ENCODE measurements at regions not wholly inside any gene's neighbourhood (a gene's known extent, or its start where the extent isn't known, plus 50 kb on each side); places are given as distances from the start of the nearest gene placed in this dataset.

DNA sequence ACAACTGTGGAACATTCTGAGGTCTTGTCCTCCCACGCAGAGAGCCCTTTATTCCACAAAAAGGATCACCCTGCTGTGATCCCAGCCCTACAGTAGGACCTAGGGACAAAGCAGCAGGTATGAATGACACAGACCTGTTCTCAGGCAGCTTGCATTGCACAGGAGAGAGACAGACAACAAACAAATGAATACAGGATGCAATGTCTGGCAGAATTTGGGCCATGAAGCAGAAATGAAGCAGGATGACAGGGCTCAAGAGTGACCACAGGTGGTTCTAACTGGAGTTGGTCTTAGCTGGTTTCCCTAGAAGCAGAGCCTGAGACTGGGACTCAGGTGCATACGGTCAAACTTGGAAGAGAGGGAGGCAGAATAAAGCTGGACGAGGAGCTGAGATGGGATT lies 388.8 kb downstream of the CDK5RAP2 start:
- no peaks in the 10 kb centered on the region for H3K27me3 ChIP-seq (ENCODE audit: control insufficient read depth, insufficient read depth, low read length)
- ChIA-PET POLR2A (no interaction called here), CTCF (no interaction called here)
- no peaks in the 10 kb centered on the region for H3K4me1 ChIP-seq (ENCODE audit: control insufficient read depth, insufficient read depth, low read length)
- DNase-seq (ENCODE audit: low read depth, low spot score) (no peak), ATAC-seq (no peak)
- intact Hi-C loops (cut with micrococcal nuclease; ENCODE audit: unreplicated experiment): no loop called here
- no peaks in the 10 kb centered on the region for H3K9me3 ChIP-seq (ENCODE audit: control insufficient read depth, insufficient read depth, low read depth, low read length)
- H3K36me3 ChIP-seq (ENCODE audit: control insufficient read depth, insufficient read depth, low read length): no peaks in the 10 kb centered on the region
- no peak overlapping the region for H3K4me3 ChIP-seq (ENCODE audit: low read depth in 2 of 2, low read length in 2 of 2)
- H3K27ac ChIP-seq (ENCODE audit: low read length): no peak overlapping the region
- no TSS peak for BruUV-seq (replicated peaks)
- TF ChIP-seq SIN3A (IDR thresholded peaks at IDR 0.05; ENCODE audit: borderline replicate concordance, insufficient read depth, low read depth, low read length) (no peak), CTCF (IDR thresholded peaks at IDR 0.05) (no peak), TCF7L2 (IDR thresholded peaks at IDR 0.05; ENCODE audit: low read depth, low read length) (no peak), POLR2AphosphoS5 (IDR thresholded peaks at IDR 0.05; ENCODE audit: low read depth, low read length) (no peak)
- TF ChIP-seq, protein P1, sequence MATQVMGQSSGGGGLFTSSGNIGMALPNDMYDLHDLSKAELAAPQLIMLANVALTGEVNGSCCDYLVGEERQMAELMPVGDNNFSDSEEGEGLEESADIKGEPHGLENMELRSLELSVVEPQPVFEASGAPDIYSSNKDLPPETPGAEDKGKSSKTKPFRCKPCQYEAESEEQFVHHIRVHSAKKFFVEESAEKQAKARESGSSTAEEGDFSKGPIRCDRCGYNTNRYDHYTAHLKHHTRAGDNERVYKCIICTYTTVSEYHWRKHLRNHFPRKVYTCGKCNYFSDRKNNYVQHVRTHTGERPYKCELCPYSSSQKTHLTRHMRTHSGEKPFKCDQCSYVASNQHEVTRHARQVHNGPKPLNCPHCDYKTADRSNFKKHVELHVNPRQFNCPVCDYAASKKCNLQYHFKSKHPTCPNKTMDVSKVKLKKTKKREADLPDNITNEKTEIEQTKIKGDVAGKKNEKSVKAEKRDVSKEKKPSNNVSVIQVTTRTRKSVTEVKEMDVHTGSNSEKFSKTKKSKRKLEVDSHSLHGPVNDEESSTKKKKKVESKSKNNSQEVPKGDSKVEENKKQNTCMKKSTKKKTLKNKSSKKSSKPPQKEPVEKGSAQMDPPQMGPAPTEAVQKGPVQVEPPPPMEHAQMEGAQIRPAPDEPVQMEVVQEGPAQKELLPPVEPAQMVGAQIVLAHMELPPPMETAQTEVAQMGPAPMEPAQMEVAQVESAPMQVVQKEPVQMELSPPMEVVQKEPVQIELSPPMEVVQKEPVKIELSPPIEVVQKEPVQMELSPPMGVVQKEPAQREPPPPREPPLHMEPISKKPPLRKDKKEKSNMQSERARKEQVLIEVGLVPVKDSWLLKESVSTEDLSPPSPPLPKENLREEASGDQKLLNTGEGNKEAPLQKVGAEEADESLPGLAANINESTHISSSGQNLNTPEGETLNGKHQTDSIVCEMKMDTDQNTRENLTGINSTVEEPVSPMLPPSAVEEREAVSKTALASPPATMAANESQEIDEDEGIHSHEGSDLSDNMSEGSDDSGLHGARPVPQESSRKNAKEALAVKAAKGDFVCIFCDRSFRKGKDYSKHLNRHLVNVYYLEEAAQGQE (IDR thresholded peaks at IDR 0.05; ENCODE audit: insufficient read depth in 1 of 2, low read depth in 2 of 2, low read length in 1 of 2): no peak
- in situ Hi-C loops (cut with HindIII; ENCODE audit: low pct_unique_long_range_greater_than_20kb, low sequenced_read_pairs): no loop called here

GRCh38 chr9:120187758-120188157 lies 392.2 kb downstream of the CDK5RAP2 start:
- no peaks in the 10 kb centered on the region for H3K27me3 ChIP-seq (ENCODE audit: control insufficient read depth, insufficient read depth, low read length)
- no TSS peak for BruUV-seq (replicated peaks)
- ATAC-seq (no peak), DNase-seq (ENCODE audit: low read depth, low spot score) (no peak)
- ChIA-PET CTCF (no interaction called here), POLR2A (no interaction called here)
- H3K4me1 ChIP-seq (ENCODE audit: control insufficient read depth, insufficient read depth, low read length): no peaks in the 10 kb centered on the region
- in situ Hi-C loops (cut with HindIII; ENCODE audit: low pct_unique_long_range_greater_than_20kb, low sequenced_read_pairs): no loop called here
- H3K9me3 ChIP-seq (ENCODE audit: control insufficient read depth, insufficient read depth, low read depth, low read length): no peaks in the 10 kb centered on the region
- H3K4me3 ChIP-seq (ENCODE audit: low read depth in 2 of 2, low read length in 2 of 2): no peak overlapping the region
- no peaks in the 10 kb centered on the region for H3K36me3 ChIP-seq (ENCODE audit: control insufficient read depth, insufficient read depth, low read length)
- no peak overlapping the region for H3K27ac ChIP-seq (ENCODE audit: low read length)
- intact Hi-C loops (cut with micrococcal nuclease; ENCODE audit: unreplicated experiment): no loop called here
- TF ChIP-seq POLR2AphosphoS5 (IDR thresholded peaks at IDR 0.05; ENCODE audit: low read depth, low read length) (no peak), SIN3A (IDR thresholded peaks at IDR 0.05; ENCODE audit: borderline replicate concordance, insufficient read depth, low read depth, low read length) (no peak), TCF7L2 (IDR thresholded peaks at IDR 0.05; ENCODE audit: low read depth, low read length) (no peak), CTCF (IDR thresholded peaks at IDR 0.05) (no peak)
- TF ChIP-seq, protein P1 (IDR thresholded peaks at IDR 0.05; ENCODE audit: insufficient read depth in 1 of 2, low read depth in 2 of 2, low read length in 1 of 2): no peak
